ENCODE measurements at regions not wholly inside any gene's neighbourhood (a gene's known extent, or its start where the extent isn't known, plus 50 kb on each side); places are given as distances from the start of the nearest gene placed in this dataset.

- peak overlapping the region; percentile 45 for H3K4me2 ChIP-seq (ENCODE audit: low read length)
- POLR2A ChIA-PET (ENCODE audit: unreplicated experiment) = no interaction called here
- 0 out of 2 replicates have a peak overlapping the region, but pooled peaks have one; percentile 17 for H2AFZ ChIP-seq (ENCODE audit: low read length)
- no TSS peak for BruUV-seq (replicated peaks)
- no peak for TF ChIP-seq EZH2phosphoT487 (IDR thresholded peaks at IDR 0.05; ENCODE audit: borderline replicate concordance, low read length)
- no peak for TF ChIP-seq EZH2 (IDR thresholded peaks at IDR 0.05; ENCODE audit: low read length, unreplicated experiment)
- TF ChIP-seq CTCF (conservative IDR thresholded peaks at IDR 0.05; ENCODE audit: low read depth, low read length) = no peak
- no peaks in the 10 kb centered on the region for H3K79me2 ChIP-seq (ENCODE audit: low read length)
- no peak overlapping the region for H3K9ac ChIP-seq (ENCODE audit: low read length)
- no peaks in the 10 kb centered on the region for H3F3A ChIP-seq (ENCODE audit: low read length, unreplicated experiment)
- DNase-seq (peak; percentile 93), ATAC-seq (peak; percentile 97)
- CTCF ChIA-PET = no interaction called here
- H3K27me3 ChIP-seq (ENCODE audit: low read length) = no peaks in the 10 kb centered on the region
- no peaks in the 10 kb centered on the region for H4K20me1 ChIP-seq (ENCODE audit: low read length)
- peaks cover 19% of the 10 kb centered on the region for H3K4me1 ChIP-seq (ENCODE audit: insufficient read depth, low read length)
- no peaks in the 10 kb centered on the region for H3K9me3 ChIP-seq (ENCODE audit: low read length)
- no peaks in the 10 kb centered on the region for H3K36me3 ChIP-seq (ENCODE audit: low read depth, low read length)
- no peaks in the 10 kb centered on the region for H3K9me2 ChIP-seq (replicated peaks; ENCODE audit: low read length)
- H3K4me3 ChIP-seq (ENCODE audit: low read length) = no peak overlapping the region
- peak overlapping the region; percentile 58 for H3K27ac ChIP-seq (ENCODE audit: low read length)
- intact Hi-C loops (cut with micrococcal nuclease) = no loop called here
Observed at GRCh38 chr2:215843579-215843978, 169.8 kb downstream of the MREG start.

- H3K4me1 ChIP-seq (ENCODE audit: insufficient read depth, low read length) = peaks cover 19% of the 10 kb centered on the region
- DNase-seq (no peak), ATAC-seq (no peak)
- ChIA-PET POLR2A (ENCODE audit: unreplicated experiment) (interaction anchor here (0.6 kb wide), 1 partner anchor 267 kb away, joined by 4 read pairs; no protein-coding TSS in a partner anchor), CTCF (no interaction called here)
- no peaks in the 10 kb centered on the region for H3K36me3 ChIP-seq (ENCODE audit: low read depth, low read length)
- no TSS peak for BruUV-seq (replicated peaks)
- no peak overlapping the region for H2AFZ ChIP-seq (ENCODE audit: low read length)
- no peaks in the 10 kb centered on the region for H3K79me2 ChIP-seq (ENCODE audit: low read length)
- H3K4me2 ChIP-seq (ENCODE audit: low read length) = no peak overlapping the region
- no peaks in the 10 kb centered on the region for H3F3A ChIP-seq (ENCODE audit: low read length, unreplicated experiment)
- H4K20me1 ChIP-seq (ENCODE audit: low read length) = no peaks in the 10 kb centered on the region
- H3K27me3 ChIP-seq (ENCODE audit: low read length) = no peaks in the 10 kb centered on the region
- H3K4me3 ChIP-seq (ENCODE audit: low read length) = no peak overlapping the region
- no peaks in the 10 kb centered on the region for H3K9me2 ChIP-seq (replicated peaks; ENCODE audit: low read length)
- no peak overlapping the region for H3K9ac ChIP-seq (ENCODE audit: low read length)
- TF ChIP-seq CTCF (conservative IDR thresholded peaks at IDR 0.05; ENCODE audit: low read depth, low read length) (no peak), EZH2phosphoT487 (IDR thresholded peaks at IDR 0.05; ENCODE audit: borderline replicate concordance, low read length) (no peak), EZH2 (IDR thresholded peaks at IDR 0.05; ENCODE audit: low read length, unreplicated experiment) (no peak)
- intact Hi-C loops (cut with micrococcal nuclease) = no loop called here
- no peaks in the 10 kb centered on the region for H3K9me3 ChIP-seq (ENCODE audit: low read length)
- H3K27ac ChIP-seq (ENCODE audit: low read length) = no peak overlapping the region
Observed at GRCh38 chr2:215841175-215841816, 172.1 kb downstream of the MREG start.

- no peak overlapping the region for H3K27ac ChIP-seq (ENCODE audit: low read length)
- intact Hi-C loops (cut with micrococcal nuclease) = no loop called here
- no peak overlapping the region for H3K4me3 ChIP-seq (ENCODE audit: low read length)
- no peak overlapping the region for H3K9ac ChIP-seq (ENCODE audit: low read length)
- no peak overlapping the region for H2AFZ ChIP-seq (ENCODE audit: low read length)
- no peak overlapping the region for H3K4me2 ChIP-seq (ENCODE audit: low read length)
- H3K9me2 ChIP-seq (replicated peaks; ENCODE audit: low read length) = no peaks in the 10 kb centered on the region
- no peaks in the 10 kb centered on the region for H3K79me2 ChIP-seq (ENCODE audit: low read length)
- no peaks in the 10 kb centered on the region for H4K20me1 ChIP-seq (ENCODE audit: low read length)
- ATAC-seq = no peak; the same call in 1 of the 2 replicates
- no TSS peak for BruUV-seq (replicated peaks)
- peaks cover 19% of the 10 kb centered on the region for H3K4me1 ChIP-seq (ENCODE audit: insufficient read depth, low read length)
- no peaks in the 10 kb centered on the region for H3K27me3 ChIP-seq (ENCODE audit: low read length)
- ChIA-PET CTCF (interaction anchor here (0.6 kb wide), 1 partner anchor 163 kb away, joined by 4 read pairs; no protein-coding TSS in a partner anchor), POLR2A (ENCODE audit: unreplicated experiment) (no interaction called here)
- H3K9me3 ChIP-seq (ENCODE audit: low read length) = no peaks in the 10 kb centered on the region
- H3F3A ChIP-seq (ENCODE audit: low read length, unreplicated experiment) = no peaks in the 10 kb centered on the region
- TF ChIP-seq CTCF (conservative IDR thresholded peaks at IDR 0.05; ENCODE audit: low read depth, low read length) (no peak), EZH2 (IDR thresholded peaks at IDR 0.05; ENCODE audit: low read length, unreplicated experiment) (no peak), EZH2phosphoT487 (IDR thresholded peaks at IDR 0.05; ENCODE audit: borderline replicate concordance, low read length) (no peak)
- no peak for DNase-seq
- no peaks in the 10 kb centered on the region for H3K36me3 ChIP-seq (ENCODE audit: low read depth, low read length)
Observed at GRCh38 chr2:215839816-215840215, 173.5 kb downstream of the MREG start.
